ENCODE measurements at regions not wholly inside any gene's neighbourhood (a gene's known extent, or its start where the extent isn't known, plus 50 kb on each side); places are given as distances from the start of the nearest gene placed in this dataset.
"Not testable (repeated sequence)": the region's sequence is repeated elsewhere in the genome, so short reads cannot be mapped to it uniquely, and the experiment has no call there.

GRCh38 chr11:130551388-130551787 lies 102.9 kb downstream of the ADAMTS15 start:
- DNase-seq: no peak

- DNase-seq: no peak
Observed at GRCh38 chr11:130553306-130553705, 104.9 kb downstream of the ADAMTS15 start.

DNA sequence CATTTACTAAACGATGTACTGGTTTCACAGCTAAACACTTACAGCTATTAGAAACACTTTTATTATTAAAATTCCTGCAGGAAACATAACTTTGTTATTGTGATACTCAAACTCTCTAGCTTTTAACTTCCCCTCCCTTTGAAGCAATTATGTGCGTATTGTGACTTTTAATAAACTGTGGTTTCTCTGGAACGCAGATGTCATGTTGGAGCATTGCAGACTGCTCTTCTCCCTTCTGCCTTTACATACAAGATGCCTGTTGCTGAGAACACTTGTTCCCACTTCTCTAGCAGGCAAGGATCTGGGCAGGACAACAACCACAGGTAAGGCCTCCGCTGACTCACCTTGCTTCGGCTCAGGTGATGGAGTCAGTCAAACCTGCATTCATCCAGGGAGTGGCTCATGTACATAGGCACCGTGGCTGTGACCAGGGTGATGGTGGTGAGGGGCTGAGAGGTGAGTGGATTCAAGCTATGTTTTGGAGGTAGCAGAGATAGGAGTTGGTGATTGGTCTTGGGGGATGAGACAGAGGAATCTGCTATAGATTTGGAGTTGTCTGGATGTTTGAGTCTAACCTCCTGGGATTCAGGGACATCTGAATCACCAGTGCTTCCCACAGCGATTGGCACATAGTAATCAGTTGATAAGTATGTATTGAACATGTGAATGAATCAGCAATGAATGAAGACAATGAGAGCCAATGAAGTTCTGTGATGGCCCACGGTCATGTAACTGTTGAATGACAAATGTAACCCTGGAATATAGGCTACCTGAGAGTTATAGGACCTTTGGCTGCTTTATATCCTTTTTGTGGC lies 106.0 kb downstream of the ADAMTS15 start:
- DNase-seq: no peak

DNA sequence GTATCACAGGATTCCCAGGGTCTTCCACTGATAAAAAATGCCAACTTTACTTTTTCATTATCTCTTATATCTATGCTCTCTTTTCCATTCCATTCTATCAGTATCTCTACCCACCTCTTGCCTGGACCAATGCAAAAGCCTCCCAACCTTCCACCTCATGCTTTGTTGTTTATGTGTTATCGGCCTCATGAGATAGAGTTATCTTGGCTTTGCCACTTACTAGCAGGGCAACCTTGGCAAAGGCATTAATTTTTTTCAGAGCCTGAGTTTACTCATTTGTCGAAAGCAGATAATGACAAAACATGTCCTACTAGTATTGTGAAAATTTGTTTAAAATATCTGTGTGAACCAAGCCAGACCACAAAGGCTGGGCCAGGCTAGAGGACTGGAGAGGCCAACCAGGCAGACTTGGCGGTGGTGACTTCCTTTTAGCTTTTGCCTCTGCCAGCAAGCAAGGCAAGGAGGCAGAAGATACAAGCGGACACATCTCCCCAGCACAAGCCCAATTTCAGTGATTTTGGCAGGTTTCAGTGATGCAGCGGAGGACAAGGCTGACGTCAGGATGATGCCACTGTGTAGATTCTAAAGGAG lies 106.9 kb downstream of the ADAMTS15 start:
- peak; percentile 8 for DNase-seq

- DNase-seq: no peak
Observed at GRCh38 chr11:130560000-130560780, 111.7 kb downstream of the ADAMTS15 start.

DNA sequence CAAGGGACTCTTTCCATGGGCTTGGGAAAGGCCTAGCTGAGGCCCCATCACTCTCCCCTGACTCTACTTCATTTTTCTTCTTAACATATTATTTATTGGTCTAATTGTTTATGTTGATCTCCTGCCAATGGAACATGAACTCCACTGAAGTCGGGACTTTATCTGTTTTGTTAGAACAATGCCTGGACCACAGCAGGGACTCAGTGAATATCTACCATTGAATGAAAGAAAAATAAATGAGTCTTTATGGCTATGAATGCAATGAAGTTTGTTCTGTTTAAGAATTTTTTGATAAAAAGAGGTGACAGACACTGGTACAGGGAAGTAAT lies 112.3 kb downstream of the ADAMTS15 start:
- DNase-seq: no peak

DNA sequence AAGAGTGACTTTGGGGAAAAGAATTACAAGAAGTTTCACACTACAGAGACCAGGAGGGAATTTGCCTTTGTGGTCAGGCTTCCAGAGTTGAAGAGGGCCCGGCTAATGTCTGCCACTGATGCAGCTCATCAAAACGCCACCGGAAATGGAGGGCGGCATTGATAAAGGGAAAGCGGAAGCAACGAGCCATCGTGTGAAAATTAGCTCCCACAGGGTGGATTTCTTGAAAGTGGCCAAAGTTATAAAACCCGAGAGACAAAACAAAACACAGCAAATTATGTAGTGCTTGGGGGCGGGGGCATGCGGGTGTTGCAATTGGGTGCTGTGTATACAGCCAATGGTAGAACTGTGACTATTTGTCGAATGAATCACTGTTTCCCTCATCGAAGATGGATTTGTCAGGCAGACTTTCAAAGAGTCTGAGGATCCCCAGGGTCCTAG lies 113.0 kb downstream of the ADAMTS15 start:
- DNase-seq: peak; percentile 10

DNA sequence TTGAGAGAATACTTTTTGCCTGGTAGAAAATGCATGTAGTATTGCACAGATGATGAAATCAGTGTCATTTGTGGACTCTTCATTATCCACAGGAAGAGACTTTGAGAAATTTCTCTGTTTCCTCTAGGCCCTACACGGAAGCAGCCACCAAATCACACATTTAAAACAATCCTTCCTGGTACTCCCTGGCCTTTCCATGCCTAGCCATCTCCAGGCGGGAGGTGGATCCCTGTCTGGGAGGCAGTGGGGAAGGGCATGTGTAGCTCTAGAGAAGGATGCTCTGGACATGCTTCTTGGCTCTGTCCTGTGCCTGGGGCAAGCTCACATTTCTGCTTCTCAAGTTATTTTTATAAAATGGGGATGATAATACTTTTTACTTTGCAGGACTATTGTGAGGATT lies 114.1 kb downstream of the ADAMTS15 start:
- DNase-seq: no peak

DNA sequence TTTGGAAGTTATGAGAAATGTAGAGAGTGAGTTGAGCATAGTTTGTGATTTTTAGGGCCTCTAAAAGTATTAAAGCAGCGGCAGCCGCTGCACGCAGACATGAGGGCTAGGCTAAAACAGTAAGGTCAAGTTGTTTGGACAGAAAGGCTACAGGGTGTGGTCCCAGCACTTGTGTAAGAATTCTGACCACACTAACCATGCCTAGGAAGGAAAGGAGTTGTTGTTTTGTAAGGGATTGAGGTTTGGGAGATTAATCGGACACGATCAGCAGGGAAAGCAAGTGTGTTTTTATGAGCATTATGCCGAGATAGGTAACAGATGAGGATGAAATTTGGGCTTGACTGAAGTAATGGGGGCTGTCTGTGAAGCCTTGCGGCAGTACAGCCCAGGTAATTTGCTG lies 117.9 kb downstream of the ADAMTS15 start:
- DNase-seq: not testable (repeated sequence)

DNA sequence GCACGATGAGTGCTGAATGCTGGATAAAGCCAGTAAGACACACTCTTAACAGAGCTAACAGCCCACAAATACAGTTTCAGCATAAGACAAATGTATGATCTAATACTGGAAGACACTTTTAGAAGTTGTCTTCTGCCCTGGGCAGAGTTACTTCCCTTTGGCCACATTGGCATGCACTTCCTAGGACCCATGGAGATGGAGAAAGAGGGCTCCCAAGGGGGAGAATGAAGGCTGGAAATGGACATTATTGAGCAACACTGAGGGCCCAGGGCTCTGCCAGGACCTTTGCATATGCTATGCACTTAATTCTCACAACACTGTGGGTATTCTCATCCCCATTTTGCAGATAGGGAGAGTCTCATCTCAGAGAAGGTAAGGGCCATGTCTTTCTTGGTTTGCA lies 123.1 kb downstream of the ADAMTS15 start:
- DNase-seq: no peak

GRCh38 chr11:130571947-130572584 lies 123.6 kb downstream of the ADAMTS15 start:
- DNase-seq: no peak

GRCh38 chr11:130573767-130574166 lies 125.3 kb downstream of the ADAMTS15 start:
- no peak for DNase-seq

- DNase-seq: no peak
Observed at GRCh38 chr11:130574740-130575139, 126.3 kb downstream of the ADAMTS15 start.

DNA sequence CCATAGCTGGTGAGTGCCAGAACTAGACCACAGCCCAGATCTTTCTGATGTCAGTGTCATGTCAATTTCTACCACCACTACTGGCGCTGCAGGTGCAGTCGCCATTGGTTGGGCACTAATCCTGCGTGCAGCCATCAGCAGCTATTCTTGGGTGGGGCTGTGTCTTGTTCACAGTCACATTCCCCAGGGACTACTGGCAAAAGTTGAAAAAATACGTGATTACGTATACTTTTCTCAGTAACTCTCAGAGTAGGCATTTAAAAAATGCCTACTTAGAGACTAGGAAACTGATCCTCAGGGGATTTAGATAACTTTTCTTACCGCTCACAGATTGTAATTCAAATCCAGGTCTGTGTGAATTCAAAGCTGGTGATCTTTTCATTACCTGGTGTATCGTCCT lies 127.7 kb downstream of the ADAMTS15 start:
- no peak for DNase-seq

DNA sequence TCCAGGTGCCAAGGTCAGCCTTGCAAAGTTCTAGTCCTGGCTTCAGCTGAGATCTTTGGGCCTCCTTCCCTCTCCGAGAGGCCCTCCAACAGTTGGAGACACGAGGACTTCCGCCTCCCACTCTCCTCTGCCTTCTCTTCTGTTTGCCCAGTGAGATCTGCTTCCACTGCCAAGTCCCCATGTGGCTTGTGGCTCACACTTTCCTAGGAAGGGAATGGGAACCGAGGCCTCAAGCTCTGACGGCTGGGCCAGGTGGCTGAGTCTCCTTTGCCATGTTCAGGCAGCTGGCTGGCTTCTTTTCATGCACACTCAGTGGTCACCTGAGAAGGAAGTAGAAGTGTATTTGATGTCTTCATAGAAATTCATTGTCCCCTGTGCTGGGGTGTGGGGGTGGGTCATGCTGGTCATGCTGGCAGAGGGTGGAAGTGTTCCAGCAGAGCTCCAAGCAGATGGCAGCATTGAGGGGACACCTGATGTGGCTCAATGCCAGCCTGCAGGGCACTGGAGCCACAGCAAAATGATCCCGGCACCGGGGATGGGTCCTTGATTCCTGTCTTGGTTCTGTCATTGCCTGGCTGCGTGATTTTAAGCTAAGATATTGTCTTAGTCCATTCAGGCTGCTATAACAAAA lies 130.4 kb downstream of the ADAMTS15 start:
- DNase-seq: no peak

GRCh38 chr11:130580372-130580771 lies 131.9 kb downstream of the ADAMTS15 start:
- DNase-seq: no peak

- no peak for DNase-seq
Observed at GRCh38 chr11:130580891-130581492, 132.5 kb downstream of the ADAMTS15 start.

DNA sequence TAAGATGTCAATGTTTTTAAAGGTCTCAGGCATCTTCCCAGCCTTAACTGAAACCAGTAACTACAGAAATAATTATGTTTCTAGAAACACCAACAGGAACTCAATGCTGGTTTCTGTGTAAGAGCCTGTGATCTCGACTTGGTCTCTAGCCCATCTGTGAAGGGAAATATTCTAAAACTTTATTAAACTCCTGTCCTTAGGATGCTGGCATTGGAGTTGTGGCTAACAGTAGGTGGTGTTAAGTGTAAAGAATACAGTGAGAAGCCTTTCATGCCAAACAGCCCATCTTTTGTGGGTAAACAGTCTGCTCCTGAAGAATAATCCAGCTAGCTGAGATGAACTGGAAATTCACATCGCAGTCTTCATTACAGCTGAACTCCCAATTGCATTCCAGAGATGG lies 133.2 kb downstream of the ADAMTS15 start:
- no peak for DNase-seq

DNA sequence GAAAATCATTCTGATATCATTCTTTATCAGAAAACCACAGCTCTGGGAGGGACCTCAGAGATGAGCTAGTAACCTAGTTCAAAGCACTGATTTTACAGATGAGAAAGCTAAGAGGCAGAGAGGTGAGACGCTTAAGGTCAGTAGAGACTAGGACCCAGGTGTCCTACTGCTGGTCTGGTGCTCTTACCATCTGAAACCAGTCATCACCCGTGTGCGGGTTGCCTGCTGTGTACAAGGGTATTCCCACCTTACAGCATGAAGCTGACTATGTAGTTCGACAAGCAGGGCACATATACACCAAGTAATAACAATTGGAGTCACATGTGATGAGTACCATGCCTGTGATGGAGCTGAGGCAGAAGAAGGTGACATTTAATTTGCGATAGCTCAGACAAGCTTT lies 133.7 kb downstream of the ADAMTS15 start:
- DNase-seq: no peak

GRCh38 chr11:130582981-130583380 lies 134.5 kb downstream of the ADAMTS15 start:
- DNase-seq: no peak

DNA sequence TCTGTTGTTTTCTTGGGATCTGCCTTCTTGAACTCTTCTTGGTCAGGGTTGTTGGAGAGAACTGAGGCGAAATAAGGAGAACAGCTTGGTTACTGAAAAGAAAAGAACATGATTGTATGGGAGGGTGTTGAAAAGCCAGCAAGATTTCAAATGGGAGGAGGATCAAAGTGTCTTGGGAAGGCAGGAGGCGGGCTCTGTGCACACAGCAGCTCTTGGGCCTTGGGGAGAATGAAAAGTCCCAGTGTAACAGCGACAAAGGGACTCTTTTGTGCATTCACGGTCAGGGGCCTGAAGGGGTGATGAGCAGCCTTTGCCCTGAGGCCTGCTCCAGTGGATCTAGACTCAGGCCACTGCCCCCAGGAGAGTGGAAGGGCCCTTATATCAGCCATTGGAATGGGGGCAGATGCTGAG lies 135.4 kb downstream of the ADAMTS15 start:
- DNase-seq: no peak

- no peak for DNase-seq
Observed at GRCh38 chr11:130585545-130585944, 137.1 kb downstream of the ADAMTS15 start.

GRCh38 chr11:130587658-130588057 lies 139.2 kb downstream of the ADAMTS15 start:
- no peak for DNase-seq
